ENCODE measurements at regions not wholly inside any gene's neighbourhood (a gene's known extent, or its start where the extent isn't known, plus 50 kb on each side); places are given as distances from the start of the nearest gene placed in this dataset.

- Histone ChIP-seq H3K4me1 (no peaks in the 10 kb centered on the region), H3K9me3 (no peaks in the 10 kb centered on the region), H3K4me2 (no peak overlapping the region), H3K27ac (no peak overlapping the region), H3K4me3 (no peak overlapping the region)
- FAIRE-seq = no peak
- CTCF ChIA-PET = no interaction called here
- no peak for DNase-seq (ENCODE audit: low read depth in 1 of 2, low spot score in 1 of 2)
- TF ChIP-seq MYC (IDR thresholded peaks at IDR 0.05; ENCODE audit: borderline replicate concordance, low read length) (no peak), FOSB (CRISPR knock-in tag; IDR thresholded peaks at IDR 0.05) (no peak), NFE2L2 (conservative IDR thresholded peaks at IDR 0.05; ENCODE audit: low read length) (no peak), HOXA7 (CRISPR knock-in tag; IDR thresholded peaks at IDR 0.05) (no peak), NR3C1 (IDR thresholded peaks at IDR 0.05) (no peak), POLR2A (IDR thresholded peaks at IDR 0.05; ENCODE audit: low read length) (no peak), CEBPB (IDR thresholded peaks at IDR 0.05) (no peak), ZFP36 (IDR thresholded peaks at IDR 0.05; ENCODE audit: borderline replicate concordance, partially characterized antibody) (no peak), CBX2 (IDR thresholded peaks at IDR 0.05; ENCODE audit: borderline replicate concordance, low read depth) (no peak), RARB (CRISPR knock-in tag; IDR thresholded peaks at IDR 0.05) (no peak)
- no peak for ATAC-seq
- POLR2A ChIA-PET = no interaction called here
- WGBS (ENCODE audit: missing lambda C conversion rate) = 2% methylated on average over 3 of the region's 3 CpGs
Measured at GRCh38 chr1:72946903-72947499, 664.7 kb upstream of the NEGR1 start.

- POLR2A ChIA-PET = no interaction called here
- Histone ChIP-seq H3K4me2 (no peak overlapping the region), H3K4me1 (no peaks in the 10 kb centered on the region), H3K9me3 (no peaks in the 10 kb centered on the region), H3K27ac (no peak overlapping the region), H3K4me3 (no peak overlapping the region)
- ATAC-seq (no peak), FAIRE-seq (no peak), DNase-seq (ENCODE audit: low read depth in 1 of 2, low spot score in 1 of 2) (no peak)
- CTCF ChIA-PET = no interaction called here
- 6% methylated on average over 2 of the region's 2 CpGs for WGBS (ENCODE audit: missing lambda C conversion rate)
- no peak for TF ChIP-seq HEYL (CRISPR knock-in tag; IDR thresholded peaks at IDR 0.05)
- no peak for TF ChIP-seq HOXB5 (CRISPR knock-in tag; IDR thresholded peaks at IDR 0.05)
- no peak for TF ChIP-seq ATOH8 (CRISPR knock-in tag; IDR thresholded peaks at IDR 0.05; ENCODE audit: low read depth)
- TF ChIP-seq HES2 (IDR thresholded peaks at IDR 0.05) = no peak
- TF ChIP-seq PBX3 (IDR thresholded peaks at IDR 0.05) = no peak
- no peak for TF ChIP-seq USF2 (IDR thresholded peaks at IDR 0.05)
- no peak for TF ChIP-seq FOSB (CRISPR knock-in tag; IDR thresholded peaks at IDR 0.05)
- TF ChIP-seq FOSL2 (IDR thresholded peaks at IDR 0.05) = no peak
- TF ChIP-seq FOSL2 (CRISPR knock-in tag; IDR thresholded peaks at IDR 0.05) = no peak
Measured at GRCh38 chr1:72942008-72942407, 659.7 kb upstream of the NEGR1 start.

- ChIA-PET CTCF (no interaction called here), POLR2A (no interaction called here)
- H3K27ac ChIP-seq = no peak overlapping the region
- H3K9me3 ChIP-seq = no peaks in the 10 kb centered on the region
- FAIRE-seq (no peak), ATAC-seq (no peak), DNase-seq (ENCODE audit: low read depth in 1 of 2, low spot score in 1 of 2) (no peak)
- no peak overlapping the region for H3K4me3 ChIP-seq
- no peak for TF ChIP-seq ZSCAN20 (CRISPR knock-in tag; IDR thresholded peaks at IDR 0.05)
- TF ChIP-seq HOXB5 (CRISPR knock-in tag; IDR thresholded peaks at IDR 0.05) = no peak
- no peak for TF ChIP-seq RARB (CRISPR knock-in tag; IDR thresholded peaks at IDR 0.05)
- TF ChIP-seq HDAC2 (IDR thresholded peaks at IDR 0.05) = no peak
- no peak for TF ChIP-seq SMC3 (IDR thresholded peaks at IDR 0.05)
- no peak for TF ChIP-seq BHLHE40 (IDR thresholded peaks at IDR 0.05; ENCODE audit: low read depth, low read length)
- no peak for TF ChIP-seq KDM5A (IDR thresholded peaks at IDR 0.05)
- TF ChIP-seq GATA3 (IDR thresholded peaks at IDR 0.05; ENCODE audit: borderline replicate concordance) = no peak
- TF ChIP-seq ZFP36 (IDR thresholded peaks at IDR 0.05; ENCODE audit: borderline replicate concordance, partially characterized antibody) = no peak
- TF ChIP-seq EP300 (IDR thresholded peaks at IDR 0.05) = no peak
- TF ChIP-seq RCOR1 (IDR thresholded peaks at IDR 0.05; ENCODE audit: low read depth, low read length) = no peak
- no peak for TF ChIP-seq JUN (IDR thresholded peaks at IDR 0.05)
- no peak for TF ChIP-seq RNF2 (IDR thresholded peaks at IDR 0.05; ENCODE audit: borderline replicate concordance, low read depth)
- TF ChIP-seq CHD2 (IDR thresholded peaks at IDR 0.05; ENCODE audit: low read length, partially characterized antibody) = no peak
- no peak for TF ChIP-seq CHD4 (IDR thresholded peaks at IDR 0.05; ENCODE audit: borderline replicate concordance)
- no peak for TF ChIP-seq RFX5 (IDR thresholded peaks at IDR 0.05)
- TF ChIP-seq MYC (IDR thresholded peaks at IDR 0.05; ENCODE audit: borderline replicate concordance, low read length) = no peak
- no peak for TF ChIP-seq E2F6 (IDR thresholded peaks at IDR 0.05; ENCODE audit: borderline replicate concordance, low read depth)
- no peak overlapping the region for H3K4me2 ChIP-seq
- 3% methylated on average over 1 of the region's 1 CpG for WGBS (ENCODE audit: missing lambda C conversion rate)
- H3K4me1 ChIP-seq = no peaks in the 10 kb centered on the region
Measured at GRCh38 chr1:72938408-72938807, 656.1 kb upstream of the NEGR1 start.
